Activated naive CD8-positive, alpha-beta T cell treated with anti-CD3 and anti-CD28 coated beads, Interleukin-2, amount 50 U/mL, for 24 hours (primary cell): ENCODE measurements at regions not wholly inside any gene's neighbourhood (a gene's known extent, or its start where the extent isn't known, plus 50 kb on each side); places are given as distances from the start of the nearest gene placed in this dataset.
"Not testable (repeated sequence)": the region's sequence is repeated elsewhere in the genome, so short reads cannot be mapped to it uniquely, and the experiment has no call there.

ENCODE experiments used
- ATAC-seq: fragments of 150-1000 bp; cut with Tn5 transposase; one replicate; pipeline ENCODE4 v1.10.0; 2021
- DNase-seq: peaks from one replicate; pipeline ENCODE4 v3.0.0; 2021
- H3K27ac Mint-ChIP-seq: one replicate; pipeline ENCODE4 v1.8.0; 2021; ENCODE audit warnings: mild to moderate bottlenecking, mixed read lengths
- H3K27me3 Mint-ChIP-seq: one replicate; pipeline ENCODE4 v1.8.0; 2021; ENCODE audit warnings: mixed read lengths
- H3K36me3 Mint-ChIP-seq: one replicate; pipeline ENCODE4 v1.8.0; 2021; ENCODE audit warnings: low read depth, mixed read lengths
- H3K4me1 Mint-ChIP-seq: one replicate; pipeline ENCODE4 v1.8.0; 2021; ENCODE audit warnings: mixed read lengths
- H3K4me3 Mint-ChIP-seq: one replicate; pipeline ENCODE4 v1.8.0; 2021; ENCODE audit warnings: mild to moderate bottlenecking, moderate library complexity, mixed read lengths
- H3K9me3 Mint-ChIP-seq: one replicate; pipeline ENCODE4 v1.8.0; 2021; ENCODE audit warnings: mixed read lengths

GRCh38 chr6:81564470-81565068, 187.9 kb downstream of the TENT5A start:
- no peak for DNase-seq
- ATAC-seq: no peak
- H3K4me3 Mint-ChIP-seq: no peak overlapping the region
- H3K27ac Mint-ChIP-seq: no peak overlapping the region
- peaks cover 4% of the 10 kb centered on the region for H3K9me3 Mint-ChIP-seq
- no peaks in the 10 kb centered on the region for H3K36me3 Mint-ChIP-seq
- no peaks in the 10 kb centered on the region for H3K4me1 Mint-ChIP-seq
- no peaks in the 10 kb centered on the region for H3K27me3 Mint-ChIP-seq

- no peaks in the 10 kb centered on the region for H3K27me3 Mint-ChIP-seq
- no peak overlapping the region for H3K4me3 Mint-ChIP-seq
- DNase-seq (no peak), ATAC-seq (no peak)
- no peaks in the 10 kb centered on the region for H3K9me3 Mint-ChIP-seq
- no peaks in the 10 kb centered on the region for H3K4me1 Mint-ChIP-seq
- H3K36me3 Mint-ChIP-seq: no peaks in the 10 kb centered on the region
- no peak overlapping the region for H3K27ac Mint-ChIP-seq
Observed at GRCh38 chr6:81562169-81562568, 190.3 kb downstream of the TENT5A start.

- no peaks in the 10 kb centered on the region for H3K27me3 Mint-ChIP-seq
- no peak overlapping the region for H3K27ac Mint-ChIP-seq
- ATAC-seq (no peak), DNase-seq (no peak)
- no peaks in the 10 kb centered on the region for H3K4me1 Mint-ChIP-seq
- no peak overlapping the region for H3K4me3 Mint-ChIP-seq
- H3K9me3 Mint-ChIP-seq: no peaks in the 10 kb centered on the region
- no peaks in the 10 kb centered on the region for H3K36me3 Mint-ChIP-seq
Observed at GRCh38 chr6:81561731-81562130, 190.8 kb downstream of the TENT5A start.

- H3K9me3 Mint-ChIP-seq: no peaks in the 10 kb centered on the region
- no peak overlapping the region for H3K4me3 Mint-ChIP-seq
- H3K27me3 Mint-ChIP-seq: no peaks in the 10 kb centered on the region
- no peaks in the 10 kb centered on the region for H3K36me3 Mint-ChIP-seq
- ATAC-seq (no peak), DNase-seq (no peak)
- no peak overlapping the region for H3K27ac Mint-ChIP-seq
- no peaks in the 10 kb centered on the region for H3K4me1 Mint-ChIP-seq
Observed at GRCh38 chr6:81561071-81561564, 191.4 kb downstream of the TENT5A start.

GRCh38 chr6:81557811-81558210, 194.7 kb downstream of the TENT5A start:
- H3K9me3 Mint-ChIP-seq: no peaks in the 10 kb centered on the region
- no peak overlapping the region for H3K4me3 Mint-ChIP-seq
- ATAC-seq (no peak), DNase-seq (no peak)
- no peaks in the 10 kb centered on the region for H3K4me1 Mint-ChIP-seq
- H3K27ac Mint-ChIP-seq: no peak overlapping the region
- H3K36me3 Mint-ChIP-seq: no peaks in the 10 kb centered on the region
- no peaks in the 10 kb centered on the region for H3K27me3 Mint-ChIP-seq

GRCh38 chr6:81556551-81556950, 195.9 kb downstream of the TENT5A start:
- DNase-seq (no peak), ATAC-seq (no peak)
- H3K4me1 Mint-ChIP-seq: no peaks in the 10 kb centered on the region
- no peaks in the 10 kb centered on the region for H3K36me3 Mint-ChIP-seq
- H3K27ac Mint-ChIP-seq: no peak overlapping the region
- no peaks in the 10 kb centered on the region for H3K27me3 Mint-ChIP-seq
- no peaks in the 10 kb centered on the region for H3K9me3 Mint-ChIP-seq
- no peak overlapping the region for H3K4me3 Mint-ChIP-seq

- Mint-ChIP-seq H3K4me3 (no peak overlapping the region), H3K9me3 (peaks cover 1% of the 10 kb centered on the region), H3K27ac (no peak overlapping the region), H3K27me3 (no peaks in the 10 kb centered on the region), H3K4me1 (no peaks in the 10 kb centered on the region), H3K36me3 (no peaks in the 10 kb centered on the region)
- no peak for ATAC-seq
- DNase-seq: no peak
Observed at GRCh38 chr6:81553216-81553615, 199.3 kb downstream of the TENT5A start.

- no peak overlapping the region for H3K27ac Mint-ChIP-seq
- no peaks in the 10 kb centered on the region for H3K4me1 Mint-ChIP-seq
- H3K27me3 Mint-ChIP-seq: no peaks in the 10 kb centered on the region
- no peak for ATAC-seq
- DNase-seq: no peak
- H3K36me3 Mint-ChIP-seq: no peaks in the 10 kb centered on the region
- peaks cover 7% of the 10 kb centered on the region for H3K9me3 Mint-ChIP-seq
- H3K4me3 Mint-ChIP-seq: no peak overlapping the region
Observed at GRCh38 chr6:81552644-81553043, 199.8 kb downstream of the TENT5A start.

GRCh38 chr6:81547149-81547548, 205.3 kb downstream of the TENT5A start:
- no peak for ATAC-seq

GRCh38 chr6:81534934-81535465, 217.5 kb downstream of the TENT5A start:
- Mint-ChIP-seq H3K9me3 (no peaks in the 10 kb centered on the region), H3K4me3 (no peak overlapping the region), H3K36me3 (no peaks in the 10 kb centered on the region), H3K27me3 (no peaks in the 10 kb centered on the region), H3K4me1 (no peaks in the 10 kb centered on the region), H3K27ac (no peak overlapping the region)
- DNase-seq (no peak), ATAC-seq (no peak)

More at GRCh38 chr6:81547149-81547548, 205.3 kb downstream of the TENT5A start:
- Mint-ChIP-seq H3K4me3 (no peak overlapping the region), H3K9me3 (peaks cover 7% of the 10 kb centered on the region), H3K27me3 (no peaks in the 10 kb centered on the region), H3K36me3 (no peaks in the 10 kb centered on the region), H3K4me1 (no peaks in the 10 kb centered on the region), H3K27ac (no peak overlapping the region)
- no peak for DNase-seq

GRCh38 chr6:81531869-81532561, 220.5 kb downstream of the TENT5A start:
- DNase-seq (no peak), ATAC-seq (no peak)
- Mint-ChIP-seq H3K4me3 (no peak overlapping the region), H3K27ac (no peak overlapping the region), H3K27me3 (no peaks in the 10 kb centered on the region), H3K36me3 (no peaks in the 10 kb centered on the region), H3K9me3 (no peaks in the 10 kb centered on the region), H3K4me1 (no peaks in the 10 kb centered on the region)

- peaks cover 15% of the 10 kb centered on the region for H3K9me3 Mint-ChIP-seq
- DNase-seq: no peak
- H3K27me3 Mint-ChIP-seq: no peaks in the 10 kb centered on the region
- H3K4me3 Mint-ChIP-seq: no peak overlapping the region
- ATAC-seq: no peak
- H3K4me1 Mint-ChIP-seq: no peaks in the 10 kb centered on the region
- H3K27ac Mint-ChIP-seq: no peak overlapping the region
- no peaks in the 10 kb centered on the region for H3K36me3 Mint-ChIP-seq
Observed at GRCh38 chr6:81517455-81517854, 235.0 kb downstream of the TENT5A start.

- Mint-ChIP-seq H3K27ac (no peak overlapping the region), H3K27me3 (no peaks in the 10 kb centered on the region), H3K9me3 (peaks cover 12% of the 10 kb centered on the region), H3K36me3 (no peaks in the 10 kb centered on the region), H3K4me3 (no peak overlapping the region), H3K4me1 (no peaks in the 10 kb centered on the region)
- ATAC-seq: no peak
- no peak for DNase-seq
Observed at GRCh38 chr6:81515562-81516453, 236.7 kb downstream of the TENT5A start.

GRCh38 chr6:81514195-81514594, 238.3 kb downstream of the TENT5A start:
- not testable (repeated sequence) for ATAC-seq, H3K27me3 Mint-ChIP-seq, H3K4me3 Mint-ChIP-seq, H3K9me3 Mint-ChIP-seq, H3K36me3 Mint-ChIP-seq, H3K4me1 Mint-ChIP-seq, DNase-seq, H3K27ac Mint-ChIP-seq
